ENCODE measurements at regions not wholly inside any gene's neighbourhood (a gene's known extent, or its start where the extent isn't known, plus 50 kb on each side); places are given as distances from the start of the nearest gene placed in this dataset.

- ATAC-seq (no peak), DNase-seq (ENCODE audit: low spot score) (no peak)
- H3K9me2 ChIP-seq (ENCODE audit: insufficient read depth), result no peaks in the 10 kb centered on the region
- no peaks in the 10 kb centered on the region for H3K79me2 ChIP-seq (replicated peaks; ENCODE audit: insufficient read depth)
- H3K27ac ChIP-seq (ENCODE audit: low read depth), result no peak overlapping the region
- Mint-ChIP-seq H3K36me3 (ENCODE audit: low read depth) (no peaks in the 10 kb centered on the region), H3K27ac (0 out of 2 replicates have a peak overlapping the region, but pooled peaks have one; percentile 4), H3K9me3 (no peaks in the 10 kb centered on the region), H3K4me1 (peaks cover 8% of the 10 kb centered on the region), H3K4me3 (no peak overlapping the region), H3K27me3 (ENCODE audit: insufficient read depth, low read depth, poor library complexity) (peaks cover 3% of the 10 kb centered on the region)
- H3K27me3 ChIP-seq (ENCODE audit: insufficient read depth), result no peaks in the 10 kb centered on the region
- H3K4me2 ChIP-seq, result no peak overlapping the region
- no peaks in the 10 kb centered on the region for H3F3A ChIP-seq (replicated peaks; ENCODE audit: low read depth)
- no peak for TF ChIP-seq ETS1 (IDR thresholded peaks at IDR 0.05)
- no peak for TF ChIP-seq NANOG (IDR thresholded peaks at IDR 0.05; ENCODE audit: borderline replicate concordance)
- no peak for TF ChIP-seq EZH2 (IDR thresholded peaks at IDR 0.05; ENCODE audit: low read depth, unreplicated experiment)
- TF ChIP-seq, protein P1, sequence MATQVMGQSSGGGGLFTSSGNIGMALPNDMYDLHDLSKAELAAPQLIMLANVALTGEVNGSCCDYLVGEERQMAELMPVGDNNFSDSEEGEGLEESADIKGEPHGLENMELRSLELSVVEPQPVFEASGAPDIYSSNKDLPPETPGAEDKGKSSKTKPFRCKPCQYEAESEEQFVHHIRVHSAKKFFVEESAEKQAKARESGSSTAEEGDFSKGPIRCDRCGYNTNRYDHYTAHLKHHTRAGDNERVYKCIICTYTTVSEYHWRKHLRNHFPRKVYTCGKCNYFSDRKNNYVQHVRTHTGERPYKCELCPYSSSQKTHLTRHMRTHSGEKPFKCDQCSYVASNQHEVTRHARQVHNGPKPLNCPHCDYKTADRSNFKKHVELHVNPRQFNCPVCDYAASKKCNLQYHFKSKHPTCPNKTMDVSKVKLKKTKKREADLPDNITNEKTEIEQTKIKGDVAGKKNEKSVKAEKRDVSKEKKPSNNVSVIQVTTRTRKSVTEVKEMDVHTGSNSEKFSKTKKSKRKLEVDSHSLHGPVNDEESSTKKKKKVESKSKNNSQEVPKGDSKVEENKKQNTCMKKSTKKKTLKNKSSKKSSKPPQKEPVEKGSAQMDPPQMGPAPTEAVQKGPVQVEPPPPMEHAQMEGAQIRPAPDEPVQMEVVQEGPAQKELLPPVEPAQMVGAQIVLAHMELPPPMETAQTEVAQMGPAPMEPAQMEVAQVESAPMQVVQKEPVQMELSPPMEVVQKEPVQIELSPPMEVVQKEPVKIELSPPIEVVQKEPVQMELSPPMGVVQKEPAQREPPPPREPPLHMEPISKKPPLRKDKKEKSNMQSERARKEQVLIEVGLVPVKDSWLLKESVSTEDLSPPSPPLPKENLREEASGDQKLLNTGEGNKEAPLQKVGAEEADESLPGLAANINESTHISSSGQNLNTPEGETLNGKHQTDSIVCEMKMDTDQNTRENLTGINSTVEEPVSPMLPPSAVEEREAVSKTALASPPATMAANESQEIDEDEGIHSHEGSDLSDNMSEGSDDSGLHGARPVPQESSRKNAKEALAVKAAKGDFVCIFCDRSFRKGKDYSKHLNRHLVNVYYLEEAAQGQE (IDR thresholded peaks at IDR 0.05; ENCODE audit: unreplicated experiment), result no peak
- TF ChIP-seq POLR2AphosphoS5 (IDR thresholded peaks at IDR 0.05; ENCODE audit: low read depth), result no peak
- no peak for TF ChIP-seq STAT1 (IDR thresholded peaks at IDR 0.05; ENCODE audit: unreplicated experiment)
- TF ChIP-seq EZH2phosphoT487 (IDR thresholded peaks at IDR 0.05; ENCODE audit: unreplicated experiment), result no peak
- TF ChIP-seq ZNF331 (CRISPR knock-in tag; IDR thresholded peaks at IDR 0.05; ENCODE audit: low read depth), result no peak
- no peak for TF ChIP-seq ZNF114 (CRISPR knock-in tag; IDR thresholded peaks at IDR 0.05)
- no peak for TF ChIP-seq CREB1 (CRISPR knock-in tag; IDR thresholded peaks at IDR 0.05; ENCODE audit: low read depth)
- no peak overlapping the region for H3K4me3 ChIP-seq
- no peaks in the 10 kb centered on the region for H4K20me1 ChIP-seq (replicated peaks; ENCODE audit: insufficient read depth)
- no peaks in the 10 kb centered on the region for H3K4me1 ChIP-seq (ENCODE audit: insufficient read depth)
- H2AFZ ChIP-seq, result no peak overlapping the region
- no peaks in the 10 kb centered on the region for H3K36me3 ChIP-seq (ENCODE audit: insufficient read depth)
Measured at GRCh38 chr2:63676135-63676534, 87.4 kb downstream of the MDH1 start.

GRCh38 chr2:63678085-63678484 is 89.3 kb downstream of the MDH1 start:
- DNase-seq (ENCODE audit: low spot score) (no peak), ATAC-seq (no peak)
- Mint-ChIP-seq H3K36me3 (ENCODE audit: low read depth) (no peaks in the 10 kb centered on the region), H3K27me3 (ENCODE audit: insufficient read depth, low read depth, poor library complexity) (peaks cover 3% of the 10 kb centered on the region), H3K4me3 (no peak overlapping the region), H3K4me1 (peaks cover 8% of the 10 kb centered on the region), H3K27ac (no peak overlapping the region), H3K9me3 (no peaks in the 10 kb centered on the region)
- no peaks in the 10 kb centered on the region for H3F3A ChIP-seq (replicated peaks; ENCODE audit: low read depth)
- H4K20me1 ChIP-seq (replicated peaks; ENCODE audit: insufficient read depth), result no peaks in the 10 kb centered on the region
- no peaks in the 10 kb centered on the region for H3K27me3 ChIP-seq (ENCODE audit: insufficient read depth)
- H3K36me3 ChIP-seq (ENCODE audit: insufficient read depth), result no peaks in the 10 kb centered on the region
- no peaks in the 10 kb centered on the region for H3K9me2 ChIP-seq (ENCODE audit: insufficient read depth)
- no peak overlapping the region for H2AFZ ChIP-seq
- no peaks in the 10 kb centered on the region for H3K4me1 ChIP-seq (ENCODE audit: insufficient read depth)
- no peak overlapping the region for H3K4me2 ChIP-seq
- no peaks in the 10 kb centered on the region for H3K79me2 ChIP-seq (replicated peaks; ENCODE audit: insufficient read depth)
- no peak overlapping the region for H3K4me3 ChIP-seq
- H3K27ac ChIP-seq (ENCODE audit: low read depth), result no peak overlapping the region
- TF ChIP-seq, protein P2, sequence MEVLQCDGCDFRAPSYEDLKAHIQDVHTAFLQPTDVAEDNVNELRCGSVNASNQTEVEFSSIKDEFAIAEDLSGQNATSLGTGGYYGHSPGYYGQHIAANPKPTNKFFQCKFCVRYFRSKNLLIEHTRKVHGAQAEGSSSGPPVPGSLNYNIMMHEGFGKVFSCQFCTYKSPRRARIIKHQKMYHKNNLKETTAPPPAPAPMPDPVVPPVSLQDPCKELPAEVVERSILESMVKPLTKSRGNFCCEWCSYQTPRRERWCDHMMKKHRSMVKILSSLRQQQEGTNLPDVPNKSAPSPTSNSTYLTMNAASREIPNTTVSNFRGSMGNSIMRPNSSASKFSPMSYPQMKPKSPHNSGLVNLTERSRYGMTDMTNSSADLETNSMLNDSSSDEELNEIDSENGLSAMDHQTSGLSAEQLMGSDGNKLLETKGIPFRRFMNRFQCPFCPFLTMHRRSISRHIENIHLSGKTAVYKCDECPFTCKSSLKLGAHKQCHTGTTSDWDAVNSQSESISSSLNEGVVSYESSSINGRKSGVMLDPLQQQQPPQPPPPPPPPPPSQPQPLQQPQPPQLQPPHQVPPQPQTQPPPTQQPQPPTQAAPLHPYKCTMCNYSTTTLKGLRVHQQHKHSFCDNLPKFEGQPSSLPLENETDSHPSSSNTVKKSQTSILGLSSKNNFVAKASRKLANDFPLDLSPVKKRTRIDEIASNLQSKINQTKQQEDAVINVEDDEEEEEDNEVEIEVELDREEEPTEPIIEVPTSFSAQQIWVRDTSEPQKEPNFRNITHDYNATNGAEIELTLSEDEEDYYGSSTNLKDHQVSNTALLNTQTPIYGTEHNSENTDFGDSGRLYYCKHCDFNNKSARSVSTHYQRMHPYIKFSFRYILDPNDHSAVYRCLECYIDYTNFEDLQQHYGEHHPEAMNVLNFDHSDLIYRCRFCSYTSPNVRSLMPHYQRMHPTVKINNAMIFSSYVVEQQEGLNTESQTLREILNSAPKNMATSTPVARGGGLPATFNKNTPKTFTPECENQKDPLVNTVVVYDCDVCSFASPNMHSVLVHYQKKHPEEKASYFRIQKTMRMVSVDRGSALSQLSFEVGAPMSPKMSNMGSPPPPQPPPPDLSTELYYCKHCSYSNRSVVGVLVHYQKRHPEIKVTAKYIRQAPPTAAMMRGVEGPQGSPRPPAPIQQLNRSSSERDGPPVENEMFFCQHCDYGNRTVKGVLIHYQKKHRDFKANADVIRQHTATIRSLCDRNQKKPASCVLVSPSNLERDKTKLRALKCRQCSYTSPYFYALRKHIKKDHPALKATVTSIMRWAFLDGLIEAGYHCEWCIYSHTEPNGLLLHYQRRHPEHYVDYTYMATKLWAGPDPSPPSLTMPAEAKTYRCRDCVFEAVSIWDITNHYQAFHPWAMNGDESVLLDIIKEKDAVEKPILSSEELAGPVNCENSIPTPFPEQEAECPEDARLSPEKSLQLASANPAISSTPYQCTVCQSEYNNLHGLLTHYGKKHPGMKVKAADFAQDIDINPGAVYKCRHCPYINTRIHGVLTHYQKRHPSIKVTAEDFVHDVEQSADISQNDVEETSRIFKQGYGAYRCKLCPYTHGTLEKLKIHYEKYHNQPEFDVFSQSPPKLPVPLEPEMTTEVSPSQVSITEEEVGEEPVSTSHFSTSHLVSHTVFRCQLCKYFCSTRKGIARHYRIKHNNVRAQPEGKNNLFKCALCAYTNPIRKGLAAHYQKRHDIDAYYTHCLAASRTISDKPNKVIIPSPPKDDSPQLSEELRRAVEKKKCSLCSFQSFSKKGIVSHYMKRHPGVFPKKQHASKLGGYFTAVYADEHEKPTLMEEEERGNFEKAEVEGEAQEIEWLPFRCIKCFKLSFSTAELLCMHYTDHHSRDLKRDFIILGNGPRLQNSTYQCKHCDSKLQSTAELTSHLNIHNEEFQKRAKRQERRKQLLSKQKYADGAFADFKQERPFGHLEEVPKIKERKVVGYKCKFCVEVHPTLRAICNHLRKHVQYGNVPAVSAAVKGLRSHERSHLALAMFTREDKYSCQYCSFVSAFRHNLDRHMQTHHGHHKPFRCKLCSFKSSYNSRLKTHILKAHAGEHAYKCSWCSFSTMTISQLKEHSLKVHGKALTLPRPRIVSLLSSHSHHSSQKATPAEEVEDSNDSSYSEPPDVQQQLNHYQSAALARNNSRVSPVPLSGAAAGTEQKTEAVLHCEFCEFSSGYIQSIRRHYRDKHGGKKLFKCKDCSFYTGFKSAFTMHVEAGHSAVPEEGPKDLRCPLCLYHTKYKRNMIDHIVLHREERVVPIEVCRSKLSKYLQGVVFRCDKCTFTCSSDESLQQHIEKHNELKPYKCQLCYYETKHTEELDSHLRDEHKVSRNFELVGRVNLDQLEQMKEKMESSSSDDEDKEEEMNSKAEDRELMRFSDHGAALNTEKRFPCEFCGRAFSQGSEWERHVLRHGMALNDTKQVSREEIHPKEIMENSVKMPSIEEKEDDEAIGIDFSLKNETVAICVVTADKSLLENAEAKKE (CRISPR knock-in tag; IDR thresholded peaks at IDR 0.05), result no peak
- TF ChIP-seq EZH2phosphoT487 (IDR thresholded peaks at IDR 0.05; ENCODE audit: unreplicated experiment) (no peak), ZNF331 (CRISPR knock-in tag; IDR thresholded peaks at IDR 0.05; ENCODE audit: low read depth) (no peak)

All from GM23338 (cell line).